ENCODE measurements at regions not wholly inside any gene's neighbourhood (a gene's known extent, or its start where the extent isn't known, plus 50 kb on each side); places are given as distances from the start of the nearest gene placed in this dataset.
"Not testable (repeated sequence)": the region's sequence is repeated elsewhere in the genome, so short reads cannot be mapped to it uniquely, and the experiment has no call there.

- DNase-seq (ENCODE audit: low read depth), result no peak
- TF ChIP-seq CTCF (IDR thresholded peaks at IDR 0.05; ENCODE audit: low read length, missing control alignments), result no peak
- no peak overlapping the region for H3K4me3 ChIP-seq (replicated peaks; ENCODE audit: low read depth, low read length)
Measured at GRCh38 chr18:35852786-35853185, 119.7 kb upstream of the RMP24 start.

- DNase-seq (ENCODE audit: low read depth), result no peak
- no peak for TF ChIP-seq CTCF (IDR thresholded peaks at IDR 0.05; ENCODE audit: low read length, missing control alignments)
- no peak overlapping the region for H3K4me3 ChIP-seq (replicated peaks; ENCODE audit: low read depth, low read length)
Measured at GRCh38 chr18:35854095-35854494, 118.4 kb upstream of the RMP24 start.

GRCh38 chr18:35856178-35856577 lies 116.3 kb upstream of the RMP24 start:
- DNase-seq (ENCODE audit: low read depth), result no peak
- TF ChIP-seq CTCF (IDR thresholded peaks at IDR 0.05; ENCODE audit: low read length, missing control alignments), result no peak
- no peak overlapping the region for H3K4me3 ChIP-seq (replicated peaks; ENCODE audit: low read depth, low read length)

- not testable (repeated sequence) for H3K4me3 ChIP-seq (replicated peaks; ENCODE audit: low read depth, low read length); DNase-seq (ENCODE audit: low read depth)
Measured at GRCh38 chr18:35856721-35857120, 115.8 kb upstream of the RMP24 start.

- H3K4me3 ChIP-seq (replicated peaks; ENCODE audit: low read depth, low read length); DNase-seq (ENCODE audit: low read depth): not testable (repeated sequence)
Measured at GRCh38 chr18:35857581-35857980, 114.9 kb upstream of the RMP24 start.

- no peak overlapping the region for H3K4me3 ChIP-seq (replicated peaks; ENCODE audit: low read depth, low read length)
- no peak for DNase-seq (ENCODE audit: low read depth)
- TF ChIP-seq CTCF (IDR thresholded peaks at IDR 0.05; ENCODE audit: low read length, missing control alignments), result no peak
Measured at GRCh38 chr18:35861367-35862118, 110.9 kb upstream of the RMP24 start.

- no peak for DNase-seq (ENCODE audit: low read depth)
- no peak for TF ChIP-seq CTCF (IDR thresholded peaks at IDR 0.05; ENCODE audit: low read length, missing control alignments)
- no peak overlapping the region for H3K4me3 ChIP-seq (replicated peaks; ENCODE audit: low read depth, low read length)
Measured at GRCh38 chr18:35862119-35862640, 110.3 kb upstream of the RMP24 start.

- DNase-seq (ENCODE audit: low read depth), result no peak
- TF ChIP-seq CTCF (IDR thresholded peaks at IDR 0.05; ENCODE audit: low read length, missing control alignments), result no peak
- no peak overlapping the region for H3K4me3 ChIP-seq (replicated peaks; ENCODE audit: low read depth, low read length)
Measured at GRCh38 chr18:35864916-35865315, 107.6 kb upstream of the RMP24 start.

Measured in fibroblast of pulmonary artery (primary cell).